Erythroblast (primary cell): ENCODE measurements at regions not wholly inside any gene's neighbourhood (a gene's known extent, or its start where the extent isn't known, plus 50 kb on each side); places are given as distances from the start of the nearest gene placed in this dataset.

Experiments used
- GATA1 ChIP-seq: IDR thresholded peaks from 2 replicates; pipeline ENCODE4 v1.6.1; 2011; ENCODE audit warnings: low read depth, mild to moderate bottlenecking, control low read depth, low read length, moderate library complexity
- POLR2A ChIP-seq: IDR thresholded peaks from 2 replicates; pipeline ENCODE4 v1.6.1; 2011; ENCODE audit warnings: mild to moderate bottlenecking, low read length

- TF ChIP-seq POLR2A (no peak), GATA1 (no peak)
Measured at GRCh38 chr7:85239109-85239508, 52.3 kb upstream of the SEMA3D start.
